Small intestine (tissue), 7 donors: ENCODE measurements at regions not wholly inside any gene's neighbourhood (a gene's known extent, or its start where the extent isn't known, plus 50 kb on each side); places are given as distances from the start of the nearest gene placed in this dataset.
"Not testable (repeated sequence)": the region's sequence is repeated elsewhere in the genome, so short reads cannot be mapped to it uniquely, and the experiment has no call there.

Source experiments
- DNase-seq, 2 donors: peaks; one replicate each; pipeline versions ENCODE4 v3.0.0 to v3.0.0-alpha.2; 2013
- FAIRE-seq: peaks from 2 replicates; lab custom pipeline; 2012; peaks lifted over from hg19 to GRCh38; lab: Jason Lieb, UNC
- H3K27ac ChIP-seq, 3 donors: one replicate each; pipeline ENCODE4 v1.5.1; 2013; ENCODE audit warnings: low read length in 2 of 3, mild to moderate bottlenecking in 2 of 3, control low read depth in 1 of 3, inconsistent platforms in 1 of 3, low read depth in 1 of 3, moderate library complexity in 1 of 3
- H3K27me3 ChIP-seq, 3 donors: one replicate each; pipeline ENCODE4 v1.6.1; 2013; ENCODE audit warnings: low read length in 3 of 3, inconsistent platforms in 1 of 3; ENCODE audit not compliant: control insufficient read depth in 3 of 3, insufficient read depth in 3 of 3
- H3K36me3 ChIP-seq, 3 donors: one replicate each; pipeline ENCODE4 v1.6.1; 2013; ENCODE audit warnings: low read length in 3 of 3, inconsistent platforms in 1 of 3, low read depth in 1 of 3, mild to moderate bottlenecking in 1 of 3, moderate library complexity in 1 of 3; ENCODE audit not compliant: control insufficient read depth in 3 of 3, insufficient read depth in 2 of 3
- H3K4me1 ChIP-seq, 3 donors: one replicate each; pipeline ENCODE4 v1.6.1; 2013; ENCODE audit warnings: low read length in 2 of 3, inconsistent platforms in 1 of 3, low read depth in 1 of 3, mild to moderate bottlenecking in 1 of 3, moderate library complexity in 1 of 3; ENCODE audit not compliant: control insufficient read depth in 3 of 3, insufficient read depth in 2 of 3
- H3K4me3 ChIP-seq, 3 donors: one replicate each; pipeline ENCODE4 v1.5.1; 2013; ENCODE audit warnings: low read length in 3 of 3, control low read depth in 1 of 3, inconsistent platforms in 1 of 3, low read depth in 1 of 3, mild to moderate bottlenecking in 1 of 3, moderate library complexity in 1 of 3
- H3K9me3 ChIP-seq, 2 donors: one replicate each; pipeline ENCODE4 v1.6.1; 2013; ENCODE audit warnings: low read depth in 1 of 2, low read length in 1 of 2; ENCODE audit not compliant: control insufficient read depth in 2 of 2, insufficient read depth in 1 of 2
- WGBS, 3 donors: extraction: QIAGEN DNeasy Blood & Tissue Kit; methylation state at CpG; one replicate each; pipeline ENCODE4 v1.1.7; 2013; 5-methylcytosine and 5-hydroxymethylcytosine counted together
- donor health status: healthy with polysubstance abuse.
- donor health status: control.
- donor health status: control.
- donor health status: Bipolar disorder and iron deficiency.
- donor health status: healthy.

GRCh38 chr6:82488403-82488802, 124.8 kb downstream of the TPBG start:
- no peak overlapping the region for H3K27ac ChIP-seq
- 85 to 89% (median 85%) methylated on average over 1 of the region's 1 CpG for WGBS, 3 donors
- no peaks in the 10 kb centered on the region for H3K27me3 ChIP-seq
- peaks cover 0 to 37% of the 10 kb centered on the region in 2 donors for H3K9me3 ChIP-seq
- FAIRE-seq: no peak
- H3K4me3 ChIP-seq: no peak overlapping the region
- no peaks in the 10 kb centered on the region for H3K36me3 ChIP-seq
- no peak for DNase-seq
- no peaks in the 10 kb centered on the region for H3K4me1 ChIP-seq

DNA sequence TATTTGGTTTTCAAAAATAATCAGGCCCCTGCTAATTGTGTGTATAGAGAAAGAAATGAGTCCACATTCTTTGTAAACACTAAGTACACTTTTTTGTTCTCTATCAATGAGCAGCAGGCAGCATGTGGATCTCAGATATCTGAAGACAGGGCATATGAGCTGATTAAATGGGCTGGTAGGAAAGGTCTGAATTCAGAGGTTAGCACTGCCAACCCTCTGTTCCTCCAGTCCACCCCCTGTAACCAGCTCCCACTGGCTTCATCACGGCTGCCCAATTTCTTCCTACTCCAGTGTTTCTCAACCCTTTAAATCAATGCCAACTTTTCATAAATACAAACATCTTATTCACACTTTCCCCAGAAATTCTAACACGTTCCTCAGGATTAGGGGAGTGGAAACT, 128.5 kb downstream of the TPBG start:
- Histone ChIP-seq H3K36me3 (no peaks in the 10 kb centered on the region), H3K4me3 (no peak overlapping the region), H3K27me3 (no peaks in the 10 kb centered on the region), H3K9me3 (peaks cover 0 to 14% of the 10 kb centered on the region in 2 donors), H3K27ac (no peak overlapping the region), H3K4me1 (no peaks in the 10 kb centered on the region)
- WGBS, 3 donors: 45 to 55% (median 52%) methylated on average over 2 of the region's 2 CpGs
- DNase-seq: no peak
- no peak for FAIRE-seq

DNA sequence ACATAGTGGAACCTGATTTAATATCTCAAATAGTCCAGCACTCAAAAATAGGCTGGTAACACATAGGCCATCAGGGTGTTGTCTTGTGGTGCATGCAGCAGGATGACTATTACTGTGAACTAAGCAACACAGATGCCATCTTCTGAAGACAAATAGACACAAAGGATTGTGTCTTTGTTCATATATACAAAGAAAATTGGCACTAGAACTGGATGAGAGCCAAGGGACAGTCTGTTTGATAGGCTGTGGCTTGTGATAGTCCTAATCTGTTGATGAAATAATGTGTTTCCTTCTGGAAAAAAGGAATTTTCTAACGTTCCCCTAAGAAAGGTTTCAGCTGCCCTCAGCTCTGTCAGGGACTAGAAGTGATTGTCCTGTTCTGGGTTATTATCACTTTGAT, 129.8 kb downstream of the TPBG start:
- Histone ChIP-seq H3K4me1 (no peaks in the 10 kb centered on the region), H3K9me3 (peaks cover 0 to 12% of the 10 kb centered on the region in 2 donors), H3K27ac (no peak overlapping the region), H3K4me3 (no peak overlapping the region), H3K36me3 (no peaks in the 10 kb centered on the region), H3K27me3 (no peaks in the 10 kb centered on the region)
- WGBS, 3 donors: 38 to 61% (median 50%) methylated on average over 1 of the region's 1 CpG
- no peak for FAIRE-seq
- no peak for DNase-seq

DNA sequence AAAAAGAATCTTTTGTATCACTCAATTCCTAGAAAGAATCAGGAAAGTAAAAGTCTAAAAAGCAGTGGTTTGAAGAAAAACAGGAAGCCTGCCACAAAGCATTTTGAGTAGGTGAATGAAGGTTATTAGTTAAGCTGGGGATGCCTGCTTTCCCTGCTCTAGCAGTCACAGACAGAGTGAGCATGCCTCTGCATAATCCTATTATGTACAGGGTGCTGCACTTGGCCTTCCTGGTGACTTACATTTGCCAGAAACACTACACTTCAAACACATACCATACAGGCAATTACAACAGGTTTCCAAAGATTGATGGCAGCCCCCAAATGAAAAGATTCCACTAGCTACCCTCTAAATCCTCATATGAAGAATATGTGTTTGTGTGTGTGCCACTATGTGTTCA, 130.8 kb downstream of the TPBG start:
- H3K4me3 ChIP-seq: no peak overlapping the region
- H3K27me3 ChIP-seq: no peaks in the 10 kb centered on the region
- no peaks in the 10 kb centered on the region for H3K4me1 ChIP-seq
- H3K27ac ChIP-seq: no peak overlapping the region
- peaks cover 0 to 8% of the 10 kb centered on the region in 2 donors for H3K9me3 ChIP-seq
- FAIRE-seq (no peak), DNase-seq (no peak)
- no peaks in the 10 kb centered on the region for H3K36me3 ChIP-seq

GRCh38 chr6:82501901-82502300, 138.3 kb downstream of the TPBG start:
- not testable (repeated sequence) for FAIRE-seq, H3K27me3 ChIP-seq, H3K9me3 ChIP-seq, H3K4me1 ChIP-seq, DNase-seq, H3K27ac ChIP-seq, H3K4me3 ChIP-seq, H3K36me3 ChIP-seq
- WGBS, 3 donors: 66 to 82% (median 72%) methylated on average over 5 of the region's 5 CpGs

DNA sequence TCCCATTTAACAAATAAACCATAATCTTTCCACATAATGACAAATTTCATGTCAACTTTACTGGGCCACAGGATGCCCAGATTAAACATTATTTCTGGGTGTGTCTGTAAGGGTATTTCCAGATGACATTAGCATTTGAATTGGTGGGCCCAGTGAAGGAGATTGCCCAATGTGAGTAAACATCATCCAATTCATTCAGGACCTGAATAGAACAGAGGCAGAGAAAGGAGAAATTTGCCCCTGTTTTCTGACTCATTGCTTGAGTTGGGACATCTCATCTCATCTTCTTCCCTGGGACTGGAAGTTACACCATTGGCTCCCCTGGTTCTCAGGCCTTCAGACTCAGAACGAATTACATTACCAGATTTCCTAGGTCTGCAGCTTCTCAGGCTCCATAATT, 142.9 kb downstream of the TPBG start:
- no peak overlapping the region for H3K4me3 ChIP-seq
- no peaks in the 10 kb centered on the region for H3K36me3 ChIP-seq
- H3K27ac ChIP-seq: no peak overlapping the region
- H3K4me1 ChIP-seq: no peaks in the 10 kb centered on the region
- 43 to 60% (median 55%) methylated on average over 1 of the region's 1 CpG for WGBS, 3 donors
- no peak for DNase-seq
- H3K9me3 ChIP-seq: no peaks in the 10 kb centered on the region
- FAIRE-seq: no peak
- H3K27me3 ChIP-seq: peaks cover 0 to 2% (median 0%) of the 10 kb centered on the region in 3 donors

GRCh38 chr6:82507112-82507511, 143.5 kb downstream of the TPBG start:
- H3K36me3 ChIP-seq: no peaks in the 10 kb centered on the region
- 32 to 68% (median 34%) methylated on average over 1 of the region's 1 CpG for WGBS, 3 donors
- no peak overlapping the region for H3K27ac ChIP-seq
- no peaks in the 10 kb centered on the region for H3K9me3 ChIP-seq
- no peak overlapping the region for H3K4me3 ChIP-seq
- peaks cover 0 to 2% (median 0%) of the 10 kb centered on the region in 3 donors for H3K27me3 ChIP-seq
- H3K4me1 ChIP-seq: no peaks in the 10 kb centered on the region
- DNase-seq (no peak), FAIRE-seq (no peak)

DNA sequence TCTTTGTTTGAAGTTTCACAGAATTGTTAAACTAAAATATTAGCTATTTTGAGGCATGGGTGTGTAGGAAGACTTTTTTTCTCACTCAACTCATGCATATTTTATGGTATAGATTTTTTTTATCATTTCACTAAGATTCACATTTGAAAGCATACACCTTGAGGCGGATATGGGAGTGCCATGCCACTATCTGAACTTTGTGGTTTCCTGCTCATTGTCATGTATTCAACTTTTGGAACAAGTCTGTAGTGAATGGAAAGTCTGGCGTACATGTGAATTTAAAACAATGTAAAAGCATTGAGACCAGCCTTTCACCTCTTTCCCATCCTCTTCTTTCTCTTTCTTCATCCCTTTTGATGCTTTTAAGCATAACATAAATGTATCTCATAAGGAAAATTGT, 147.9 kb downstream of the TPBG start:
- FAIRE-seq (no peak), DNase-seq (no peak)
- no peak overlapping the region for H3K27ac ChIP-seq
- no peaks in the 10 kb centered on the region for H3K27me3 ChIP-seq
- H3K9me3 ChIP-seq: no peaks in the 10 kb centered on the region
- whole genome bisulfite sequencing, 3 donors: 84 to 85% (median 85%) methylated on average over 2 of the region's 2 CpGs
- no peaks in the 10 kb centered on the region for H3K4me1 ChIP-seq
- H3K36me3 ChIP-seq: no peaks in the 10 kb centered on the region
- H3K4me3 ChIP-seq: no peak overlapping the region

- WGBS, 3 donors: 78 to 89% (median 82%) methylated on average over 4 of the region's 4 CpGs
- not testable (repeated sequence) for FAIRE-seq, H3K9me3 ChIP-seq, DNase-seq, H3K27me3 ChIP-seq, H3K27ac ChIP-seq, H3K4me3 ChIP-seq, H3K36me3 ChIP-seq, H3K4me1 ChIP-seq
These were observed 154.3 kb downstream of the TPBG start for GRCh38 chr6:82517896-82518295.
